HG03060 (cell line): ENCODE measurements at regions not wholly inside any gene's neighbourhood (a gene's known extent, or its start where the extent isn't known, plus 50 kb on each side); places are given as distances from the start of the nearest gene placed in this dataset.

ENCODE experiments used
- ATAC-seq: cut with Tn5 transposase; IDR thresholded peaks from one replicate; pipeline ENCODE4 v1.9.1; 2021; ENCODE audit warnings: low read depth, moderate number of reproducible peaks; ENCODE audit not compliant: unreplicated experiment

GRCh38 chr14:42130815-42131214, 524.1 kb downstream of the LRFN5 start:
- no peak for ATAC-seq

- no peak for ATAC-seq
Measured at GRCh38 chr14:42123526-42123925, 516.9 kb downstream of the LRFN5 start.

GRCh38 chr14:42113358-42114069, 506.8 kb downstream of the LRFN5 start:
- ATAC-seq, result no peak

GRCh38 chr14:42112108-42112507, 505.4 kb downstream of the LRFN5 start:
- ATAC-seq, result no peak

- ATAC-seq, result no peak
Measured at GRCh38 chr14:42111355-42111754, 504.7 kb downstream of the LRFN5 start.

GRCh38 chr14:42110167-42110566, 503.5 kb downstream of the LRFN5 start:
- ATAC-seq, result no peak

GRCh38 chr14:42095155-42095554, 488.5 kb downstream of the LRFN5 start:
- ATAC-seq, result no peak

GRCh38 chr14:42090122-42090521, 483.4 kb downstream of the LRFN5 start:
- ATAC-seq, result no peak

GRCh38 chr14:42079911-42080310, 473.2 kb downstream of the LRFN5 start:
- ATAC-seq, result no peak

GRCh38 chr14:42078345-42078744, 471.7 kb downstream of the LRFN5 start:
- ATAC-seq, result no peak

- no peak for ATAC-seq
Measured at GRCh38 chr14:42070031-42070430, 463.4 kb downstream of the LRFN5 start.

- ATAC-seq, result no peak
Measured at GRCh38 chr14:42057111-42057510, 450.4 kb downstream of the LRFN5 start.

- no peak for ATAC-seq
Measured at GRCh38 chr14:42047421-42048055, 440.9 kb downstream of the LRFN5 start.

- no peak for ATAC-seq
Measured at GRCh38 chr14:42045383-42045782, 438.7 kb downstream of the LRFN5 start.

- ATAC-seq, result no peak
Measured at GRCh38 chr14:42028607-42029006, 421.9 kb downstream of the LRFN5 start.

GRCh38 chr14:42027271-42027670, 420.6 kb downstream of the LRFN5 start:
- ATAC-seq, result no peak

- no peak for ATAC-seq
Measured at GRCh38 chr14:42023452-42023851, 416.8 kb downstream of the LRFN5 start.

GRCh38 chr14:42014301-42014700, 407.6 kb downstream of the LRFN5 start:
- ATAC-seq, result no peak

- ATAC-seq, result no peak
Measured at GRCh38 chr14:42013559-42013958, 406.9 kb downstream of the LRFN5 start.

- no peak for ATAC-seq
Measured at GRCh38 chr14:42013153-42013552, 406.5 kb downstream of the LRFN5 start.

- no peak for ATAC-seq
Measured at GRCh38 chr14:42011221-42011620, 404.5 kb downstream of the LRFN5 start.

GRCh38 chr14:42004321-42004720, 397.6 kb downstream of the LRFN5 start:
- no peak for ATAC-seq
